Tibial artery (tissue), 4 donors: ENCODE measurements at regions not wholly inside any gene's neighbourhood (a gene's known extent, or its start where the extent isn't known, plus 50 kb on each side); places are given as distances from the start of the nearest gene placed in this dataset.
A peak's percentile ranks its signal among the peaks of the same experiment; 100 is the strongest.

Experiments used
- DNase-seq, 2 donors: peaks; one replicate each; pipeline ENCODE4 v3.0.0-alpha.2; 2019
- H3K27ac ChIP-seq, 2 donors: fragments of 200-600 bp; sonication (generic) in 1 of 2; 1 replicate in 1 of 2; 2 replicates in 1 of 2; pipeline ENCODE4 v1.5.1; 2018 to 2019; ENCODE audit warnings: mild to moderate bottlenecking in 1 of 2
- H3K27me3 ChIP-seq, 2 donors: fragments of 200-600 bp; sonication (generic) in 1 of 2; one replicate each; pipeline versions ENCODE4 v1.5.1 to v1.6.0; 2016 to 2019
- H3K36me3 ChIP-seq, 3 donors: fragments of 200-600 bp; sonication (generic) in 2 of 3; one replicate each; pipeline ENCODE4 v1.5.1; 2016 to 2019; ENCODE audit warnings: mild to moderate bottlenecking in 2 of 3
- H3K4me1 ChIP-seq, 4 donors: fragments of 200-600 bp; sonication (generic) in 2 of 4; 1 replicate in 3 of 4; 2 replicates in 1 of 4; pipeline ENCODE4 v1.5.1; 2016 to 2019
- H3K4me3 ChIP-seq, 2 donors: fragments of 200-600 bp; sonication (generic) in 1 of 2; 1 replicate in 1 of 2; 2 replicates in 1 of 2; pipeline ENCODE4 v1.5.1; 2018 to 2019; ENCODE audit warnings: mild to moderate bottlenecking in 2 of 2
- H3K9me3 ChIP-seq, 3 donors: fragments of 200-600 bp; sonication (generic) in 1 of 3; one replicate each; pipeline ENCODE4 v1.5.1; 2016 to 2019
- CTCF ChIP-seq, 2 experiments: fragments of 200-600 bp in 1 of 2; fragments of 450-650 bp in 1 of 2; IDR thresholded peaks; one replicate each; pipeline ENCODE4 v1.5.1; 2017 to 2019; ENCODE audit warnings: antibody characterized with exemption in 2 of 2, mild to moderate bottlenecking in 1 of 2, moderate library complexity in 1 of 2
- intact Hi-C: fragments of 100-400 bp; cut with DNase I; formaldehyde crosslinking; loops from one replicate; pipeline ENCODE4 v1.15.0; 2023; ENCODE audit warnings: low total_unique reads

GRCh38 chr1:48107516-48107915, 110.3 kb upstream of the TRABD2B start:
- intact Hi-C loops: loop anchor here (5.0 kb wide), 1 partner anchor 590 kb away; no protein-coding TSS in a partner anchor
- H3K36me3 ChIP-seq: no peaks in the 10 kb centered on the region
- DNase-seq: no peak
- no peaks in the 10 kb centered on the region for H3K27me3 ChIP-seq
- H3K9me3 ChIP-seq: no peaks in the 10 kb centered on the region
- no peak overlapping the region for H3K27ac ChIP-seq
- no peak overlapping the region for H3K4me3 ChIP-seq
- no peak for TF ChIP-seq CTCF (IDR thresholded peaks at IDR 0.05)
- H3K4me1 ChIP-seq: no peaks in the 10 kb centered on the region

DNA sequence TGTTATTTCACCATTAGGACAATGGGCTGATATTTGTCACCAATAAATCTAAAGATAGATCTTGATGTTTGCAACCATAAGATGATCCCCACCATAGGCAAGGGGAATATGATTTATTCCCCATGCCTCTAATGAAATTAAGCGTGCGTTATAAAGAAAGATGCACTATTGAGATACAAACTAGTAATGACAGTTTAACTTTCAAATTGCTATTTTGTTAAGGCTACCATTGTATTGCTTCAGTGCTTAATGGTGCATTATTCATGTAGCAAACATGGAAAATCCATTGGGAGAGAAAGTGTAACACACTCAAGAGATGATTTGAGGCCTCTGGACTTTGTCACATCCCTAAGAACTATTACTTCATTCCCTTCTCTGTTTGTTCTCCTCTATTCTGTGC, 108.9 kb upstream of the TRABD2B start:
- Histone ChIP-seq H3K9me3 (no peaks in the 10 kb centered on the region), H3K4me1 (no peaks in the 10 kb centered on the region), H3K36me3 (no peaks in the 10 kb centered on the region), H3K4me3 (no peak overlapping the region), H3K27me3 (no peaks in the 10 kb centered on the region), H3K27ac (no peak overlapping the region)
- TF ChIP-seq CTCF (IDR thresholded peaks at IDR 0.05): no peak
- DNase-seq: no peak
- intact Hi-C loops: loop anchor here (5.0 kb wide), 1 partner anchor 591 kb away; no protein-coding TSS in a partner anchor

DNA sequence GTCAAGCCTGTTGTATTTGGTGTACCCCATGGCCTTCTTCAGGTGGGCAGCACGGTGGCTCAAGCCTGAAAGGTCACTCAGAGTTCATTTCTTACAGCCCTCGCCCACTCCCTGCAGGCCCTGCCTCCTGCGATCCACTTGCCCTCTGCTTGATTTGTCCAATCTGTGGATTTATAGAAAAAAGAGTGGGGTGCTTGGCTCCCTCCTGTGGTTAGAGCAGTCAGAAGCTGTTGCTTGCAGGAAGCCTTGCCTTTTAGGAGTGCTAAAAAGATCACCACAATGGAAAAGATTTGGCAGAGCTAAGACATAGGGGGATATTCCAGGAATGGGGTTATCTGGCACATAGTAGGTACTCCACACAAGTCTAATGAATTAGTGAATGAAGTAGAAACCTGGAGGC, 108.0 kb upstream of the TRABD2B start:
- no peak for DNase-seq
- Histone ChIP-seq H3K4me3 (no peak overlapping the region), H3K9me3 (no peaks in the 10 kb centered on the region), H3K36me3 (no peaks in the 10 kb centered on the region), H3K4me1 (no peaks in the 10 kb centered on the region), H3K27ac (no peak overlapping the region), H3K27me3 (no peaks in the 10 kb centered on the region)
- intact Hi-C loops: loop anchor here (5.0 kb wide), 1 partner anchor 592 kb away; no protein-coding TSS in a partner anchor
- peak; percentile 34 to 42 for TF ChIP-seq CTCF (IDR thresholded peaks at IDR 0.05)

- Histone ChIP-seq H3K27ac (no peak overlapping the region), H3K27me3 (no peaks in the 10 kb centered on the region), H3K4me3 (no peak overlapping the region), H3K36me3 (no peaks in the 10 kb centered on the region), H3K4me1 (no peaks in the 10 kb centered on the region), H3K9me3 (no peaks in the 10 kb centered on the region)
- DNase-seq: no peak
- no peak for TF ChIP-seq CTCF (IDR thresholded peaks at IDR 0.05)
- intact Hi-C loops: no loop called here
Observed at GRCh38 chr1:48103495-48103894, 106.3 kb upstream of the TRABD2B start.

DNA sequence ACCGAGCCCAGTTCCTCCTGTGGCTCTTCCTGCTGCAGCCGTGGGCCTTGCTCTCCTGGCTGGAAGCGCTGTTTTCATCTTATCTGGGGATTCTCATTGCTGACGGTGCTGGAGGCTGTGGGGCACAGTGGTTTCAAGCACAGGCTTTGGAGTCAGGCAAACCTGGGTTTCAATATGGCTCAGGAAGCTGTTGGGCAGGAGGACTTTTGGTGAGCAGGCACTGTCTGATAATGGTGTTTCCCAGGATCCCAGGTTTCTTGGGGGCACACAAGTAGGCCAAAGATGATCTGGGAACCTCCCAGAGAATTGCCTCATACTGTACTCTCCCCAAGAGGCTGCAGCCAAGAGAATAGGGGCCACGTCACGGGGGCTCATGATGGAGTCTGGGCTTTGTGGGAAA, 105.6 kb upstream of the TRABD2B start:
- H3K4me3 ChIP-seq: no peak overlapping the region
- no peak for DNase-seq
- H3K9me3 ChIP-seq: no peaks in the 10 kb centered on the region
- H3K36me3 ChIP-seq: no peaks in the 10 kb centered on the region
- no peaks in the 10 kb centered on the region for H3K27me3 ChIP-seq
- H3K4me1 ChIP-seq: no peaks in the 10 kb centered on the region
- H3K27ac ChIP-seq: no peak overlapping the region
- intact Hi-C loops: no loop called here
- no peak for TF ChIP-seq CTCF (IDR thresholded peaks at IDR 0.05)
